Activated CD4-positive, CD25-positive, alpha-beta regulatory T cell treated with anti-CD3 and anti-CD28 coated beads, Interleukin-2, amount 50 U/mL, for 24 hours (primary cell): ENCODE measurements at regions not wholly inside any gene's neighbourhood (a gene's known extent, or its start where the extent isn't known, plus 50 kb on each side); places are given as distances from the start of the nearest gene placed in this dataset.

Experiments
- ATAC-seq, 2 donors: fragments of 150-1000 bp; cut with Tn5 transposase; one replicate each; pipeline ENCODE4 v1.10.0; 2021; ENCODE audit warnings: mild to moderate bottlenecking in 1 of 2, moderate library complexity in 1 of 2

DNA sequence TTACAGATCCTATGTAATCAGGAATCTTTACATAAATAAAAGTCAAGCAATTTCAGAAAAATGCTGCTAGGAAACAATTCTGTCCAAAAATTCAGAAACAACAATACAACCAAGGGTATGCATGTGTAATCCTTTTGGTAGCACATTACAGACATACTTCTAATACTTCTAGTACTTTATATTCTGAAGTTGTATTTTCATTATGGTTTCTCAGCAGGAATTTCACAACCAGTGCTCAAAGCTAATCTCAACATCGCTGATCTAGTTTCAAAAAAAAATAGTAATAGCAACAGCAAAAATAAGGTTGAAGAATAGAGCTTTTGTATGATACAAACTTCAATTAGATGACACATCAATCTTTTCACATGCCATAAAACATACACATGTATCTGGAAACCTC lies 545.2 kb downstream of the LTN1 start:
- ATAC-seq: no peak

DNA sequence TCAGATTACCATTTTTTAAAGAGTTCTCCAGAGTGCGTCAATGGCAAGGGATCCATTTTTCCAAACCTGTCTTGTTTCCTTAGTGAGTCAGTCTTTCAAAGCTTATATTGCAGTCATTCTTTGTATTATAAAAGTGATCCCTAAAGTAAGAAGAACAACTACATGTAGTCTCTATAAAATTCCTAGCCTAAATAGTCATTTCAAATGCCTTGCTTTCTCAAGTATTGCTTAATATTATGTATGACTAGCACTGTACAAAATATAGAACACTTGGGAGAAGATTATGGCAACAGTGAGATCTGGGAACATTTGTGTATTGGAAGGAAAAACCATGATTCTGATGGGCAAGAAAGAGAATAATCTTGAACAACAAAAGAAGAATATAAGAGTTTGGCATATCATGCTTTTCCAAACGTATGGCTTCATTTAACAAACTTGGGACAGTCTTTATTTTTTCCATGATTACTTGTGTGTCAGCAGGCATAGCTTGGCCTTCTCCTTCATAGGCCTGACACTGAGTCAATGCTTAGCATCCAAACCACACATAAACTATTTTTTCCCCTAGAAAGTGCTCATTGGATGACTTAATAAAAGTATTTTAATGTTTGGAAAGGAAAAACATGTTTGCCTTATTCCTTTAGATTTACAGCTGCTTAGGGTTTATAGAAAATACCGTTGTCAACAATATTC lies 547.4 kb downstream of the LTN1 start:
- no peak for ATAC-seq

DNA sequence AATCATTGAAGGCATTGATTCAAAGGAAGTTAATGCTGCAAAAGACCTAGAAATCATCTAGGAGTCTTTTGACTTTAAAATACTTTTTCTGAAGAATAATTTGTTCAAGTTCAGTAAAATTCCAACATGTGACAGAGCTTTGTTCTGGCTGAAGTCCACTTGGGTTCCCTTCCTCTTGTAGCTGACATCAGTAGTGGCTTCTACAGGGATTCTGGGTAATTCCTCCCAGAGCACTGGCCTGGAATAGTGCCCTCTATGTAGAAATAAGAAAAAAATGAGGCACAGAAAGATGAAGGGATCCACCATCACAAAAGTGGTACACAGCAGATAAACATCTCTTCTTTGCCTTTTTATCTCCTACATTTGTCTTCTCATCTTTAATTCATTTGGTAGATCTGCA lies 548.1 kb downstream of the LTN1 start:
- ATAC-seq: no peak

DNA sequence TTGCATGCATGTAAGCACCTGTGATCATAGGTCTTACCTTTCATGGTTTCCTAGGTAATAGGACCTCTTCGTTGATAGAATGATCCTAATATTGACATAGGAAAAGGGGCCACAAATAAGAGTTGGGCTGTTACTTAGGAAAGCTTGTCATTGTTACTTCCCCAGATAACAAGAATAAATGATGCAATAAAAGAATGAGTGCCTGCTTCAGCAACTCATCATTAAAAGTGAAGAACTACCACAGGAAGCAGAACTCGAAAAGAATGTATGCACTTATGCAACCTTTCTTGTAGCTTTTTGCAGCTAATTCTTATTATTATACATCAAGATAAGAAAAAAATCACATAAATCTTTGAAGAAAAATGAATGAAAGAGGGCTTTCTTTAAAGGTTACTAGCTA lies 548.6 kb downstream of the LTN1 start:
- ATAC-seq: no peak

DNA sequence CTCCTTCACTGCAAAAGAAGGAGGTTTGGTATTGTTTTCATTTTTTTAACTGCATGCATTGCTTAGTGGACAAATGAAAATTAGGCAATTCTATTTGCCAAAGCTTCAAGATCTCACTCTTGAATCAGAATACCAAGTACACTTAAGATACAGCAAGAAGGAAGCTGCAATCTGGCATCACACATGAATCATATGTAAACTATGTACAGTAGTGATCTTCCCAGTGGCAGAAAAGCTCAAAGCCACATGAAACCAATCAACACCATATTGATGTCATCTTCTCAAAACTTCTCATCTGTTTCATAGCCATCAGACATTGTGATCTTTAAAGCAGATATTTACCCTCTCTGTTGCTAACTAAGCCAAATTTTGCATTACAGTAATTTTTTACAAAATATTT lies 550.1 kb downstream of the LTN1 start:
- no peak for ATAC-seq

DNA sequence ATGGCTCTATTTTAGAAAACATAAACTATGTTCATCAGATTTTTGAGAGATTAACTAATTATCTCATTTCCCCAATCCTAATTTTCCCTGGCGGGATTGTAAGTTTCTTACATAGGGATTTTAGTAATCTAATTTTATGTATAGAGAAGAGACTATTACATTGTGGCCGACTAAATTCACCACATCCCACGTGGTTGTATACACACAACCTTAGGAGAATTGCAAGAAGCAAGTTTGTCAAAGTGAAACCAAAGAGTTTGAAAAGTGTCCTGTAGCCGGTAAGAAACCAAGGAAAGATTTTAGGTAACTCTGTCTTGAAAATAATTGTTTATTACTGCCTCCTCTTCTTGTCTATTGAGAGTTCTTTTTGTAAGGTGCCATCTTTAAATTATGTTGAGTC lies 550.6 kb downstream of the LTN1 start:
- ATAC-seq: no peak

DNA sequence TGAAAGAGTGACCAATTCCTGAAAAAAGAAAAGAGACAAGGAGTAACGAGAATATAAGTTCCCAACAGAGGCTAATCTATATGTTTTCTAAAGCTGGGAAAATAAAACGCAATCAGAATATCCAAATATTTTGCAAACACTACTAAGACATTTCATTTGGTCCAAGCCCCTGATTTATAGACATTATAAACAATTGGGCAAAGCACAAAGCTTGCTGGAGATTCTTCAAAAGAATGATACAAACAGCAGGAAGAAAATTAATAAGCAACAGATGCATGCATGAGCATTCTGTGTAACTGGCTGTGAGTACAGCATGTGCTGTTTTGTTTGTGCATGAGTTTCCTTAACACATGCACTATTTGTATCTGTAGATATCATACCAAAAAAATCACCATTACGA lies 552.9 kb downstream of the LTN1 start:
- no peak for ATAC-seq

DNA sequence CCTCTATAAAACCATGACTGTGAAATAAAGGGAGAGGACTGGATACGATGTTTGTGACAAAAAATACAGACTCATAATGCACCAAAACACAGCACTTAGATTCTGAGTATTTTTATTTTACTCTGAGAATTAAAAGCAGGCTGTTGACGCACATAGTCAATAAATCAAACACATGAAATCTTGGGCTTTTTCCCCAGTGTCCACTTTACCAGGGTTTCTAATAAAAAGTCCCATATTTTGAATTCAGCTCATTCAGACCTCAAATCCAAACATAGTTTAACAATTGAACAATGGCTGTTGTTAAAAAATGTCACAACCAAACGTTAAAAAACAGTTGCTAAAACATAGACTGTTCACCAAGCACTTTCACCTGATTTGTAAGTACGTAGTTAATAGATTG lies 553.4 kb downstream of the LTN1 start:
- ATAC-seq: no peak

DNA sequence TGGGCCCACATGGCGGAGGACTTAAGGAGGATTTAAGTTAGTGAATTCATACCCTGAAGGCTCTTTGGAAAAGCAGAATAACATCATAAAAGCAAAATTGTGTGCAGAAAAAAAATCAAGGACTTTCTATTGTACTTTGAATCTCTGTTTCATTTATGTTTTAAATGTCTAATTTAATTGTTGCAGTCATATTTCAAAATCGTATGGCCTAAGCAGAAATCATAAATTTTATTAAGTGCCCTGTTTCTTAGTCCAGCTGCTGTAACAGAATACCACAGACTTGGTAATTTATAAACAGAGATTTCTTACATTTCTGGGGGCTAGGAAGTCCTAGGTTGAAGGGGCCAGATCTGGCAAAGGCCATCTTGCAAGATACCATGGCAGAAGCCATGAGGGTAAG lies 555.6 kb downstream of the LTN1 start:
- no peak for ATAC-seq

DNA sequence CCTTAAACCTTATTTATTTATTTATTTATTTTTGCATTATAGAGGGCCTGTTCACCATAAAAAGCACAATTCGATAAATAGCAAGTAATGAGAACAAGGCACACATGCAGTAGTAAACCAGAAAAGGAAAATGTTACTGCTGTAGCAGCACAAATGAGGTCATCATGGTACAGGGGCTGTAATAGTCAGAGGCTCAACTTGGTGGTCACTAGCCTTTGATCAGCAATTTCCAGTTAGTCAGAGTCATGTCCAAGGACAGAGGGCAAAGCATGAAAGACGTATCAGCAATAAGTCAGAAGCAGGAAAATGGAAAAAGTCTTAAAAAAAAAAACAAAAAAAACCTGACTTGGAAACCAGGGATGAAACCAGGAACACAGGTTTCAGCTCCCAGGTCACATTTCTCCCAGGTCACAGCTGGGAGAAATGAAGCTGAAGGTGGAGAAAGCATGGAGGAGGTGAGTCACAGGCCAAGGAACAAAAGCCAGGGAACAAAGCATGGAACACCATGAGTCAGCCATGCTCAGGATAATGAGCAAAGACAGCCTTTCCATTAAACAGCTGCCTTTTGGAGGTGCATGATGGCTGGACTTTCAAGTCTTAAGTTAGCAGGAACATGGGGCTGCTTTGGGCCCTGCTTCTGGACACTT lies 556.3 kb downstream of the LTN1 start:
- no peak for ATAC-seq

DNA sequence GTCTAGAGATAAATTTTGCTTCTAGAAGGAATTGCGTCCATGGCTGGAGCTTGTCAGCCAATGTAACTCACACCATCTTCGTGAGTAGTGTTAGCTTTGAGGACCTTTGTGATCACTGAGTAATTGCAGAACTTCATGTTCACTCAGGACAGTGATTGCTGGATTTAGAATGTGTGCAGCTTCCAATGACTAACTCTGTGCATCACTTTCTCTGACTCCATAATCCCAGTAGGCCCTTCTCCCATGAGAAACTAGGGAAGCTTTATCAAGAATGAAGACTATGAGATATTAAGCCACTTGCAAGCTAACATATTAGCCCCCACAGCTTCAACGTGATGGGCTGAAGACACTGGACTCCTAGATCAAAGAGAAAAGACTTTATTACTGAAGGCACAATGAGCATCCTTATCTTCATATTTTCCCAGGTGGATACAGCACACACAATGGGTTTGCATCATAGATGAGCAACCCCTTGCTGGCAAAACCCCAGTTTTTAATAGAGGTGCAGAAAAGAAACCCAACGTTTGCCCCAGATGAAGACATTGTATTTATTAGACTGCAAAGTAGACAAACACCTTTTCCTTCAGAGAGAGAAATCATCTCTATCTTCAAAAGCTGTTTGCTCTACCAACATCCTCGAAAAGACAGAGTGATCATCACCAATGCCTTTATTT lies 561.0 kb downstream of the LTN1 start:
- ATAC-seq: no peak

DNA sequence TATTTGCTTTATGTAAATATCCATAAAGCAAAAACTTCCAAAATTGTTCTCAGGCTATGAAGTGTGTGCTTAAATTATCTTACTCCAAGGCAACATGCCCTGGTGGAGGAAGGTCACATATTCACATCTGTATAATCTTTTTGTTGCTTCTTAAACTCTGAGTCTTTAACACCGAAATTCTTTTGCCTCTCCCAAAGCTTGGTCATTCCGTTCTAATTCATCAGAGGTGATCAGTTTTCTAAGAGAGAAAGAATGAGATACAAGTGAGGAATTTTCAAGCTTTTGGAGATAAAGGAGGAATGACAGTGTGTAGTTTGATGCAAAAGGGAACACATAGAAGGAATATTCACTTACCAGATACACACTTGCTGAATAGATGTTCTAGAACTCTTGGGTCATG lies 561.7 kb downstream of the LTN1 start:
- no peak for ATAC-seq

DNA sequence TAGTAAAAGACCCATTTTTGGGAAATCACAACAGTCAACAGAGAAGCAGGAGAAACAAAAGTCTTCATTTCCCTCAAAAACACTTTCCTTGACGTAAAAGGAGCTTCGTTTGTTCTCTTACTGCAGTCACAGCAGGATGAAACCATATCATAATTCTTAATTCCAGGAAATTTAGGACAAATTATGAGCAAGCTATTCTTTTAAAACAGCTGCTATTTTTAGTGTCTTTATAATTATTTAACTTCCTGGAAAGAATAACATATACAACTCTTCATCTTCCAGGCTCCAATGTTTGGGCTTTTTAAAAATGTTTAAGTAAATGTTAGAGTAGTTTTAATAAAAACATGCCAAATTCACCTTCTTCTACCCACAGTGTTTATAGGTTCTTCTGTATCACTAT lies 563.5 kb downstream of the LTN1 start:
- no peak for ATAC-seq

DNA sequence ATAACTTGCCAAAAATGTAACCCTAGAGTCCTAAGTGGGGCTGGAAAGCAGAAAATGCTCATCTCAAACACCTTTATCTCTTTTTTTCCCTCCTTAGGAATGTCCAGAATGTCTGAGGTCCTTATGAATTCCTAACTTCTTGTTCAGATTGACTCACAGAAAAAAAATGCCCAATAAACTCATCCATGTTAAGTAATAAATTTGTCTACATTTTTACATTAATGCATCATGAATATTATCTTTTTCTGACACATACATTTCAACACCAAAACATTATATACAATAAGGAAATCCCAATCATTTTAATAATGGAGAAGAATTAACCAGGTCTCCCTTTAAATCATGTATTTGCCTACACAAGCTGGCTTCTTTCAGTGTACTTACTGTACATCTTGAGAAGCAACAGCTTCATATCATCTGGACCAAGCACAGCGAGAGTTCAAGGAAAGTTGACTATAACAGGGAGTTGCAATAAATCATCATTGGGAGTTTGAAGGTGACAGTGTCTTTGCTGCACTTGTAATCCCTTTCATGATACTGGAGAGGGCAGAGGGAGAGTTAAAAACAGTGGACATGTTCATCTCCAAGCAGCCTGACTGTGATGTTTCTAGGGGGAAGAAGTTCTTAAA lies 565.2 kb downstream of the LTN1 start:
- ATAC-seq: no peak

DNA sequence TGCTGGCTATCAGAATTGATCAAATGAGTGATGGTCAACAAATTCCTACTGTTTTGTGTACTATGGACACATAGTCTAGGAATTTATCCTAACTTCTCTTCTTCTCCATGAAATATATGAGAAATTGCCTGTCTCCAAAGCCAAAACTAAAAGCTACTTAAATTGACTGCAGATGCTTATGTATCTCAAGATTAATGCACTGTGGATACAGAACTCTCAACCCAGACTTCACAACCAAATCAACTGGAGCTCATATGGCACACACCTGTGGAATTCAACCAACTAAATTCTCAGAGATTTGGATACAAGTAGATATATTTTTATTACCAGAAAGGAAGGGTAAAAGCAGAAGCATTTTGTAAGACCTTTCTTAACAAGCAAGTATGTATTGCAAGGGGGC lies 566.1 kb downstream of the LTN1 start:
- no peak for ATAC-seq

DNA sequence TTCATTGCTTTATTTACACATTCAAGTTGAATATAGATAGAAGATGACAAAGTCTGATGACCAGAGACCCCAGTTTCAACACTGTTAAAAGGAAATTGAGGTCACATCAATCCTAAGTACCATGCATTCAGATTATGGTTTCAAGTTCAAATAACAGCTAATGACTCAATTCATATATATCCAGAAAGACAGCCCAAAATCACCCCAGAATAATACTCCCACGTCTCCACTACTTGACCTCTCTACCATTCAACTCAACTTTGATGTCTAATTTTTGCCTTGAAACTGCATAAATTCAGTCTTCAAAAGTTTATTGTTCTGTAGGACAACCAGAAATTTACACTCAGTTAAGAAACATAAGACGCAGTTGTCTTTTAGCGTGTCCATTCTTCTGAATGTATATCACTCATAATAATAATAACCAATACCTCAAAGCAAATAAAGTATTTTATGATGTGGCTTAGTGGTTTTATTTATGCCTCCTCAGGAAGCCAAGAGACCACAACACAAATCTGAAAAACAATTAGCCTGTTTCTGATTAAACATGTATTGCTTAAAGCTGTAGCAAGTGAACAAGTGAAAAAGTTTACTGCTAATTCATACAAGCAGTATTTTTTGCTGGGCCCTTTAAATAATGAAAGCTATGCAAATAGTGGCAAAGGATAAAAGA lies 569.0 kb downstream of the LTN1 start:
- no peak for ATAC-seq

DNA sequence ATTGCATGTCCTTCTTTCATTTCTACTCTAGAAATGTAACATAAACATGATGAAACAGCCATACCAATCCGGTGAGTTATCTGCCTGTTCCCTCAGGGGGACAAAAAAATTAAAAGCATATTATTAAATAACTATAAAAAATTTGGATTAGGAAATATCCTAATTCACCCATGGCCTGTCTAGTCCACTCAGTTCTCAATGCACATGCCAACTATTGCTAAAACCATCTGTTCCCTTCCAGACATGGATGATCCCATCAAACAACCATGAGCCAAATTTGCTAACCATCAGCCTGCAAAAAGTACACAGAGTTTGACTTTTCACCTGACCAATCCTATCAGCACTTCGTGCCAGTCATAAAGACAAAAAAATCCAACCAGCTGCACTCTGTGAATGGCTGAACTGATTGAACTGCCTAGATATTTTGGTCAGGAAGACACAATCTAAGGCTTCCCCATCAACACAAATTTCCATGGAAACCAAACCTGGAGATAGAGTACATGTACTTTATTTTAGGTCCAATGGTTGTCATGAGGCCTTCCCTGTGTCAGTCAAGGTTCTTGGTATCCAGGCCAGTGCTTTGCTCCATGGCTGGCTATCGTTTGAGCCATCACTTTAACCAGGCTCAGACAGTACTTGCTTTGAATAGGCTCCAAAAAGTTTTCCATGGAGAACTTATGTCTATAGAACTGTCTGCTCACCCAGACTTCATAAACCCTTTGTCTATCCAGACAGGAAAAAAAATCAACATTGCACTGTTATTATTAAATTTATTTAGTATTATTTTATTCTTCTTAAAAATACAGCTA lies 570.8 kb downstream of the LTN1 start:
- ATAC-seq: no peak

DNA sequence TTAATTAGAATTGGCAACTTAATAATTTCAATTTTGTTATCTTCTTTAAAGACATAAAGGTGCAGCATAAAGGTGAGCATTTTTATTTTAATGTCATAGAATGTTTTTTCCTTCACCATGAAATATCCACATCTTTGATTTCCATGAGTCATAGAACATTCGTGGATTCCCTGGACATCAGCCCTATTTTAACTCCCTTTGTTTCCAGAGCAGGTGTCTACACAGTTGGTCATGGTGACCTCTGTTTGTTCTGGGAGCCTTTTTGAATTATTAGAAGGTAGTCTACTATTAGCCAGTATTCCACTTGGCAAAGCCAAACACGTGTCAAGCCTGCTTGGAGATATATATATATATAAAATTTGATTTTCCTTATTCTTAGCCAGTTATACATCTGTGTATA lies 572.9 kb downstream of the LTN1 start:
- ATAC-seq: no peak

DNA sequence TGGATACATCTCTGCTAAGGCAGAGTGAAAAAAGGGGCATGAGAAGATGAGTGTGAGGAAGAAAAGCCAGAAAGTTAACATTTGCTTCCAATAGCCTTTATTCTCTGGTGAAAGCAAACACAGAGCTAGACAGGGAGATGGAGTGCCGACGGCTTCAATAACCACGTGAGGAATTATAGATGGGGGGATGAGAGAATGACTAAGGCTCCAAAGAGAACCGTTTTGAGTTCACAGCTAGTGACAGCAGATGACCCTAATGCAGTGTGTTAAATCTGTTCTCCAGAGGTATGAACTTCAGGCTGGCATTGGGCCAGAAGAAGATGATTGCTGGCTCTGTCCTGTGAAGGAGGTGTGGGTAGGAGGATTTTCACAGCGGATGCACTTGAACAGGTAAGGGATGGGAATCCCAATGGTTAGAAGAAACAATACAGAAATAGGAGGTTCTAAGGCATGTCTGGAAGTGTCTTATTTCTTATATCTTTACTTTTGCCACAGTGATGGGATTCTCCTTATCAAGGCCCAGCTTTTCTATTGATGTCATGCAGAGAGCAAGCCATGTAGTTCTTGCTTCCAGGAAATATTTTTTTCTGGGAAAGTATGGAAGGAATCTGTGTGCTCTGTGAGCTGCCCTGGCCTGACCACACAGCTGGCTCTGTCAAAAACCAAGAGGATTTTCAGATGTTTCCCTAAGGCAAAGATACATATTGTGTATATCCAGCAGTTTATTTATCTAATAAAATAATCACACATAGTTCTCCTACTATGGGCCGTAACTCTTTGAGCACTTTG lies 573.8 kb downstream of the LTN1 start:
- ATAC-seq: no peak

DNA sequence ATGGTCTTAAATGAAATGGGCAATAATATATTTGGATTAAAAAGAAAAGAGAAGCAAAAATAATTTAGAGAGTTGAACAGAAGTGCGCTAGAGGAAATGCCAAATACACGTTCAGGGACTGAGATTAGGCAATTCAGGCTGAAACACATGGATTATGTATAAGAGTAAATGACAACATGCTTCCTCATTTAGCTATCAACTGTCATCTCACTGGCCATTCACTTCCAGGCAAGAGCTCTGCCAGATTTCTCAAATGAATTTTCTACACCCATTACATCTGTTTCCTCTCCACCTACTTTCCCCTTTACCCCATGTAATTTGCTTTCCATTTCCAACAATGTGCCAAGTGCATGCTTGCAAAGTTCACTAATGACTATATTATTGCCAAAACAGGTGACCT lies 582.4 kb downstream of the LTN1 start:
- no peak for ATAC-seq

DNA sequence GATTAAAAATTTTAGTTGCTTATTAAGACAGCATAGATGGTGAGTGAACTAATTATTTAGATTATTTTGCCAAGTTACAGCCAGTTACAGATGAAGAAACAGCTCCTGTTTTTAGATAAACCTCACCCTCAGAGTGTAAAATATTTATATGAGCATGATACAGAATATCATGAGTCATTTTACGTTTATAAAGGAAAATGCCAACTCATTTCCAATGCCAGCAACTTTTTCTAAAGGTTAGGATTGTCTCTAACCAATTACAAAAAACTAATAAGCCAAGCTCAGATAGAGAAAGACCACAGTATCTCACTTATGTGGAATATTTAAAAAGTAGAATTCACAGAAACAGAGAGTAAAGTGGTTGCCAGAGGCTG lies 590.1 kb downstream of the LTN1 start:
- no peak for ATAC-seq

DNA sequence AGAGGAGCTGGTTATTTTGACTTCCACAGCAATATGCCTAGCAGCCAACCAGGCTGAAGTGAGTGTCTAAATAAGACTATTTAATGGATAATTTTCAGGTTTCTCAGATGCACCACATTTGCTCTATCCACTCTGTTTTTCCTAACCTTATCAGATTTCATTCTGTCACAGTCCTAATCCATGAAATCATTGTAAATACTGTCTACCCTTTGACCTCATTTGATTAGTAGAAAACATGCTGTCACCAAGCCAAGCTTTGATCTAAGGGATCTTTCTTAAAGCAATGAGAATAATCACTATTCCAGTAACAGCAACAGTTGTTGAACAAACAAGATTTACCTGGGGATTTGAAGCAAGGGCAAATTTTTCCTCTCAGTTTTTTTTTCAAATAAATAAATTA lies 595.6 kb downstream of the LTN1 start:
- ATAC-seq: no peak
